ENCODE measurements at regions not wholly inside any gene's neighbourhood (a gene's known extent, or its start where the extent isn't known, plus 50 kb on each side); places are given as distances from the start of the nearest gene placed in this dataset.

GRCh38 chr6:50929323-50929722, 110.7 kb downstream of the TFAP2B start:
- WGBS, 5 donors, result 66 to 72% (median 67%) methylated on average over 3 of the region's 3 CpGs
- no peak for TF ChIP-seq POLR2AphosphoS5 (IDR thresholded peaks at IDR 0.05)
- no peaks in the 10 kb centered on the region for H3K27me3 ChIP-seq
- no peak overlapping the region for H3K27ac ChIP-seq
- no peak overlapping the region for H3K4me3 ChIP-seq
- H3K36me3 ChIP-seq, result no peaks in the 10 kb centered on the region
- no peaks in the 10 kb centered on the region for H3K9me3 ChIP-seq
- no peaks in the 10 kb centered on the region for H3K4me1 ChIP-seq
- DNase-seq, result no peak
- intact Hi-C loops (cut with DNase I; ENCODE audit: low total_unique reads), result no loop called here

GRCh38 chr6:50935442-50935841, 116.8 kb downstream of the TFAP2B start:
- H3K27ac ChIP-seq, result no peak overlapping the region
- TF ChIP-seq EP300 (IDR thresholded peaks at IDR 0.05), result no peak
- no peak for TF ChIP-seq POLR2A (IDR thresholded peaks at IDR 0.05)
- no peak for TF ChIP-seq CTCF (IDR thresholded peaks at IDR 0.05)
- no peak for TF ChIP-seq POLR2AphosphoS5 (IDR thresholded peaks at IDR 0.05)
- peaks cover 0 to 9% (median 0%) of the 10 kb centered on the region in 4 donors for H3K4me1 ChIP-seq
- H3K36me3 ChIP-seq, result no peaks in the 10 kb centered on the region
- no peak for DNase-seq
- H3K4me3 ChIP-seq, result no peak overlapping the region
- no peaks in the 10 kb centered on the region for H3K9me3 ChIP-seq
- intact Hi-C loops (cut with DNase I; ENCODE audit: low total_unique reads), result no loop called here
- H3K27me3 ChIP-seq, result no peaks in the 10 kb centered on the region

- DNase-seq, result peak in 1 of 2 donors; percentile 10
- WGBS, 5 donors, result 3 to 18% (median 13%) methylated on average over 1 of the region's 1 CpG
- Histone ChIP-seq H3K4me3 (no peak overlapping the region), H3K4me1 (peaks cover 0 to 9% (median 0%) of the 10 kb centered on the region in 4 donors), H3K27ac (no peak overlapping the region), H3K27me3 (no peaks in the 10 kb centered on the region), H3K9me3 (no peaks in the 10 kb centered on the region), H3K36me3 (no peaks in the 10 kb centered on the region)
- no peak for TF ChIP-seq POLR2AphosphoS5 (IDR thresholded peaks at IDR 0.05)
- no peak for TF ChIP-seq CTCF (IDR thresholded peaks at IDR 0.05)
- no peak for TF ChIP-seq POLR2A (IDR thresholded peaks at IDR 0.05)
- no peak for TF ChIP-seq EP300 (IDR thresholded peaks at IDR 0.05)
- intact Hi-C loops (cut with DNase I; ENCODE audit: low total_unique reads), result no loop called here
Measured at GRCh38 chr6:50936277-50936681, 117.6 kb downstream of the TFAP2B start.

GRCh38 chr6:50939931-50940330, 121.3 kb downstream of the TFAP2B start:
- TF ChIP-seq EP300 (IDR thresholded peaks at IDR 0.05), result no peak
- no peak for TF ChIP-seq CTCF (IDR thresholded peaks at IDR 0.05)
- no peak for TF ChIP-seq POLR2A (IDR thresholded peaks at IDR 0.05)
- no peak for TF ChIP-seq POLR2AphosphoS5 (IDR thresholded peaks at IDR 0.05)
- peaks cover 0 to 9% (median 0%) of the 10 kb centered on the region in 4 donors for H3K4me1 ChIP-seq
- H3K36me3 ChIP-seq, result no peaks in the 10 kb centered on the region
- 84 to 91% (median 88%) methylated on average over 1 of the region's 1 CpG for WGBS, 5 donors
- no peaks in the 10 kb centered on the region for H3K27me3 ChIP-seq
- H3K9me3 ChIP-seq, result no peaks in the 10 kb centered on the region
- DNase-seq, result no peak
- H3K4me3 ChIP-seq, result no peak overlapping the region
- intact Hi-C loops (cut with DNase I; ENCODE audit: low total_unique reads), result no loop called here
- no peak overlapping the region for H3K27ac ChIP-seq

GRCh38 chr6:50945789-50946188, 127.1 kb downstream of the TFAP2B start:
- WGBS, 5 donors, result 76 to 96% (median 93%) methylated on average over 2 of the region's 2 CpGs
- H3K9me3 ChIP-seq, result no peaks in the 10 kb centered on the region
- H3K36me3 ChIP-seq, result no peaks in the 10 kb centered on the region

More at GRCh38 chr6:50945789-50946188, 127.1 kb downstream of the TFAP2B start:
- H3K27ac ChIP-seq, result no peak overlapping the region
- no peaks in the 10 kb centered on the region for H3K4me1 ChIP-seq
- DNase-seq, result no peak
- H3K27me3 ChIP-seq, result no peaks in the 10 kb centered on the region
- no peak for TF ChIP-seq CTCF (IDR thresholded peaks at IDR 0.05)
- intact Hi-C loops (cut with DNase I; ENCODE audit: low total_unique reads), result no loop called here
- H3K4me3 ChIP-seq, result no peak overlapping the region

Measured in stomach (tissue), 8 donors.